Spleen (tissue), 11 donors: ENCODE measurements at regions not wholly inside any gene's neighbourhood (a gene's known extent, or its start where the extent isn't known, plus 50 kb on each side); places are given as distances from the start of the nearest gene placed in this dataset.

ENCODE experiments used
- DNase-seq: peaks from one replicate; pipeline ENCODE4 v3.0.0-alpha.2; 2020
- H3K27ac ChIP-seq, 8 donors: fragments of 200-600 bp; sonication (generic) in 7 of 8; 1 replicate in 4 of 8; 2 replicates in 4 of 8; pipeline versions ENCODE4 v1.5.0 to v1.8.0; 2016 to 2021; ENCODE audit warnings: inconsistent platforms in 4 of 8, mild to moderate bottlenecking in 4 of 8, moderate library complexity in 1 of 8
- H3K27me3 ChIP-seq, 7 donors: fragments of 200-600 bp; sonication (generic) in 6 of 7; replicated peaks in 1 of 7; 1 replicate in 4 of 7; 2 replicates in 3 of 7; pipeline versions ENCODE4 v1.5.0 to v1.8.0; 2016 to 2021; ENCODE audit warnings: inconsistent platforms in 3 of 7, mild to moderate bottlenecking in 1 of 7
- H3K36me3 ChIP-seq, 6 donors: fragments of 200-600 bp; sonication (generic) in 5 of 6; 1 replicate in 4 of 6; 2 replicates in 2 of 6; pipeline versions ENCODE4 v1.5.0 to v1.8.0; 2016 to 2021; ENCODE audit warnings: inconsistent platforms in 2 of 6
- H3K4me1 ChIP-seq, 6 donors: fragments of 200-600 bp; sonication (generic) in 5 of 6; 1 replicate in 3 of 6; 2 replicates in 3 of 6; pipeline versions ENCODE4 v1.5.0 to v1.8.0; 2016 to 2021; ENCODE audit warnings: inconsistent platforms in 3 of 6
- H3K4me3 ChIP-seq, 8 donors: fragments of 200-600 bp; sonication (generic) in 7 of 8; 1 replicate in 4 of 8; 2 replicates in 4 of 8; pipeline versions ENCODE4 v1.5.0 to v1.8.0; 2016 to 2021; ENCODE audit warnings: inconsistent platforms in 4 of 8, mild to moderate bottlenecking in 4 of 8, moderate library complexity in 2 of 8
- H3K9me3 ChIP-seq, 8 donors: fragments of 200-600 bp; sonication (generic) in 7 of 8; 1 replicate in 4 of 8; 2 replicates in 4 of 8; pipeline versions ENCODE4 v1.5.0 to v1.8.0; 2016 to 2021; ENCODE audit warnings: inconsistent platforms in 4 of 8
- POLR2A ChIP-seq, 3 donors: fragments of 450-650 bp; IDR thresholded peaks; one replicate each; pipeline ENCODE4 v1.5.1; 2017; ENCODE audit warnings: antibody characterized with exemption in 3 of 3, mild to moderate bottlenecking in 1 of 3
- POLR2AphosphoS5 ChIP-seq, 3 donors: sonication (generic); formaldehyde crosslinking; IDR thresholded peaks; one replicate each; pipeline ENCODE4 v1.5.1; 2017; ENCODE audit warnings: antibody characterized with exemption in 3 of 3
- WGBS, 5 donors: extraction: QIAGEN DNeasy Blood & Tissue Kit in 3 of 5; methylation state at CpG; one replicate each; pipeline versions ENCODE4 v1.1.5 to v1.1.7; 2013 to 2018; 5-methylcytosine and 5-hydroxymethylcytosine counted together
- intact Hi-C: fragments of 100-400 bp; cut with DNase I; formaldehyde crosslinking; loops from one replicate; pipeline ENCODE4 v1.15.0; 2023; ENCODE audit warnings: low total_unique reads
- TF ChIP-seq, protein P1 (sequence below), 11 experiments: fragments of 200-600 bp in 7 of 11; fragments of 450-650 bp in 4 of 11; sonication (generic) in 4 of 11; IDR thresholded peaks in 8 of 11; conservative IDR thresholded peaks in 3 of 11; 1 replicate in 7 of 11; 2 replicates in 4 of 11; pipeline versions ENCODE4 v1.4.0 to v1.8.0; 2016 to 2021; ENCODE audit warnings: antibody characterized with exemption in 11 of 11, inconsistent platforms in 4 of 11, mild to moderate bottlenecking in 1 of 11
- donor health status: healthy with polysubstance abuse.
- donor health status: DM: no; HTN: no; CAD: no; lungs with moderate emphysema.
- donor health status: DM: no; HTN: no; CAD: no.
- donor health status: Bipolar disorder and iron deficiency.
- donor health status: healthy.
- donor health status: DM: no; HTN: no; CAD: no.
- donor health status: DM: yes; HTN: yes; CAD: no.

DNA sequence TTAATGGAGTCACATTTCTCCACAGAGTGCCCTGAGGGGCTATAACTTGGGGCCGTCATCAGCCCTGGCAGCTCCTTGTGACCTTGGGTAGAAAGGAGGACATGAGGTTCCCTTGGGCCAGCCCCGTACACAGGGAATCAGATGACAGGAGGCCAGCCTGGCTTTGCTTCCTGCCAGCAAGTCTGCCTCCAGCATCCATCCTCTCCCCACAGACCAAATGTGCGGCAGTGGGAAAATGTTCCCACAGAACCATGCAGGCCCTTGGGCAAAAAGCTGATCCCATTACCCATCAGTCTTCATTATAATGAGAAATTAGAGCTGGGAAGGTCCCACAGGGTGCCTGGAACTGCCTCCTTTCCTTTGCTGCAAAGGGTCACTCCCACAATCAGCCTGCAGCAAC is 908.3 kb downstream of the GRID1 start:
- H3K27me3 ChIP-seq, result no peaks in the 10 kb centered on the region
- no peaks in the 10 kb centered on the region for H3K4me1 ChIP-seq
- H3K36me3 ChIP-seq, result no peaks in the 10 kb centered on the region
- no peak for TF ChIP-seq POLR2AphosphoS5 (IDR thresholded peaks at IDR 0.05)
- TF ChIP-seq, protein P1, sequence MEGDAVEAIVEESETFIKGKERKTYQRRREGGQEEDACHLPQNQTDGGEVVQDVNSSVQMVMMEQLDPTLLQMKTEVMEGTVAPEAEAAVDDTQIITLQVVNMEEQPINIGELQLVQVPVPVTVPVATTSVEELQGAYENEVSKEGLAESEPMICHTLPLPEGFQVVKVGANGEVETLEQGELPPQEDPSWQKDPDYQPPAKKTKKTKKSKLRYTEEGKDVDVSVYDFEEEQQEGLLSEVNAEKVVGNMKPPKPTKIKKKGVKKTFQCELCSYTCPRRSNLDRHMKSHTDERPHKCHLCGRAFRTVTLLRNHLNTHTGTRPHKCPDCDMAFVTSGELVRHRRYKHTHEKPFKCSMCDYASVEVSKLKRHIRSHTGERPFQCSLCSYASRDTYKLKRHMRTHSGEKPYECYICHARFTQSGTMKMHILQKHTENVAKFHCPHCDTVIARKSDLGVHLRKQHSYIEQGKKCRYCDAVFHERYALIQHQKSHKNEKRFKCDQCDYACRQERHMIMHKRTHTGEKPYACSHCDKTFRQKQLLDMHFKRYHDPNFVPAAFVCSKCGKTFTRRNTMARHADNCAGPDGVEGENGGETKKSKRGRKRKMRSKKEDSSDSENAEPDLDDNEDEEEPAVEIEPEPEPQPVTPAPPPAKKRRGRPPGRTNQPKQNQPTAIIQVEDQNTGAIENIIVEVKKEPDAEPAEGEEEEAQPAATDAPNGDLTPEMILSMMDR (IDR thresholded peaks at IDR 0.05 in 8 of 11, conservative IDR thresholded peaks at IDR 0.05 in 3 of 11), result no peak
- TF ChIP-seq POLR2A (IDR thresholded peaks at IDR 0.05), result no peak
- WGBS, 5 donors, result 67 to 84% (median 74%) methylated on average over 3 of the region's 3 CpGs
- H3K4me3 ChIP-seq, result no peak overlapping the region
- intact Hi-C loops, result no loop called here
- DNase-seq, result no peak
- H3K27ac ChIP-seq, result no peak overlapping the region
- H3K9me3 ChIP-seq, result no peaks in the 10 kb centered on the region

- no peaks in the 10 kb centered on the region for H3K36me3 ChIP-seq
- DNase-seq, result no peak
- no peak overlapping the region for H3K27ac ChIP-seq
- no peak for TF ChIP-seq POLR2A (IDR thresholded peaks at IDR 0.05)
- TF ChIP-seq, protein P1 (IDR thresholded peaks at IDR 0.05 in 8 of 11, conservative IDR thresholded peaks at IDR 0.05 in 3 of 11), result no peak
- TF ChIP-seq POLR2AphosphoS5 (IDR thresholded peaks at IDR 0.05), result no peak
- no peaks in the 10 kb centered on the region for H3K27me3 ChIP-seq
- H3K9me3 ChIP-seq, result no peaks in the 10 kb centered on the region
- intact Hi-C loops, result no loop called here
- no peaks in the 10 kb centered on the region for H3K4me1 ChIP-seq
- H3K4me3 ChIP-seq, result no peak overlapping the region
- 86 to 95% (median 88%) methylated on average over 10 of the region's 10 CpGs for WGBS, 5 donors
Observed at GRCh38 chr10:85459906-85460305, 906.7 kb downstream of the GRID1 start.

- no peak for DNase-seq
- no peak overlapping the region for H3K27ac ChIP-seq
- no peaks in the 10 kb centered on the region for H3K27me3 ChIP-seq
- no peaks in the 10 kb centered on the region for H3K4me1 ChIP-seq
- H3K9me3 ChIP-seq, result no peaks in the 10 kb centered on the region
- no peaks in the 10 kb centered on the region for H3K36me3 ChIP-seq
- 80 to 90% (median 83%) methylated on average over 2 of the region's 2 CpGs for WGBS, 5 donors
- TF ChIP-seq POLR2AphosphoS5 (IDR thresholded peaks at IDR 0.05), result no peak
- TF ChIP-seq POLR2A (IDR thresholded peaks at IDR 0.05), result no peak
- TF ChIP-seq, protein P1 (IDR thresholded peaks at IDR 0.05 in 8 of 11, conservative IDR thresholded peaks at IDR 0.05 in 3 of 11), result no peak
- no peak overlapping the region for H3K4me3 ChIP-seq
- intact Hi-C loops, result no loop called here
Observed at GRCh38 chr10:85464336-85464735, 902.3 kb downstream of the GRID1 start.

DNA sequence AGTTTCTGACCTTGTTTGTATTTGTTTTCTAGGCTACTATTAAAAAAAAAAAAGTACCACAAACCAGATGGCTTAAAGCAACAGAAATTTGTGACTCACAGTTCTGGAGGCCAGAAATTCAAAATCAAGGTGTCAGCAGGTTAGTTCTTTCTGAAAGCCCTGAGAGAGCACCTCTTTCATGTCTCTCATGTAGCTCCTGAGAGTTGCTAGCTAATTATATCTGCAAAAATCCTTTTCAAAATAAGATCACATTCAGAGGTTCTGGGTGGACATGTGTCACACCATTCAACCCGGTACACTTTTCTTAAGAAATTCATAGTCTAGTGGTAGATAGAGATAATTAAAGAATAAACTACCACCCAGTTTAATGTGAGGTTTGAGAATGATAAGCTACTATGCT is 888.6 kb downstream of the GRID1 start:
- Histone ChIP-seq H3K4me1 (no peaks in the 10 kb centered on the region), H3K4me3 (no peak overlapping the region), H3K36me3 (no peaks in the 10 kb centered on the region), H3K27ac (no peak overlapping the region), H3K9me3 (peaks cover 0 to 11% (median 2%) of the 10 kb centered on the region in 8 donors), H3K27me3 (no peaks in the 10 kb centered on the region)
- TF ChIP-seq, protein P1 (IDR thresholded peaks at IDR 0.05 in 8 of 11, conservative IDR thresholded peaks at IDR 0.05 in 3 of 11), result no peak
- TF ChIP-seq POLR2A (IDR thresholded peaks at IDR 0.05), result no peak
- no peak for TF ChIP-seq POLR2AphosphoS5 (IDR thresholded peaks at IDR 0.05)
- intact Hi-C loops, result no loop called here
- no peak for DNase-seq
- 87 to 95% (median 91%) methylated on average over 1 of the region's 1 CpG for WGBS, 5 donors
